OCI-LY1 (cell line): ENCODE measurements at regions not wholly inside any gene's neighbourhood (a gene's known extent, or its start where the extent isn't known, plus 50 kb on each side); places are given as distances from the start of the nearest gene placed in this dataset.

Experiments
- H2AFZ ChIP-seq: fragments of 200-600 bp; sonication (generic), shearing (Covaris generic); 2 replicates; pipeline ENCODE4 v1.6.0; 2014; ENCODE audit warnings: antibody characterized with exemption, mild to moderate bottlenecking, low read length
- H3F3A ChIP-seq: fragments of 200-600 bp; sonication (generic), shearing (Covaris generic); 2 replicates; pipeline ENCODE4 v1.6.0; 2014; ENCODE audit warnings: mild to moderate bottlenecking, antibody characterized with exemption, low read length, moderate library complexity; ENCODE audit not compliant: insufficient read depth
- H3K27ac ChIP-seq: fragments of 200-600 bp; sonication (generic); 2 replicates; pipeline ENCODE4 v1.5.1; 2014; ENCODE audit warnings: low read length, mixed run types, mild to moderate bottlenecking, low read depth; ENCODE audit not compliant: poor library complexity, severe bottlenecking
- H3K27me3 ChIP-seq: fragments of 200-600 bp; sonication (generic); 2 replicates; pipeline ENCODE4 v1.6.0; 2014; ENCODE audit warnings: antibody characterized with exemption, mild to moderate bottlenecking, low read length, moderate library complexity; ENCODE audit not compliant: insufficient read depth
- H3K36me3 ChIP-seq: fragments of 200-600 bp; sonication (generic); 2 replicates; pipeline ENCODE4 v1.6.1; 2014; ENCODE audit warnings: mild to moderate bottlenecking, antibody characterized with exemption, low read length, moderate library complexity, mixed read lengths; ENCODE audit not compliant: insufficient read depth
- H3K4me1 ChIP-seq: fragments of 200-600 bp; sonication (generic); 2 replicates; pipeline ENCODE4 v1.5.1; 2014; ENCODE audit warnings: mild to moderate bottlenecking, low read length, moderate library complexity; ENCODE audit not compliant: insufficient read depth, severe bottlenecking
- H3K4me2 ChIP-seq: fragments of 200-600 bp; sonication (generic), shearing (Covaris generic); 2 replicates; pipeline ENCODE4 v1.6.1; 2014; ENCODE audit warnings: low read length
- H3K4me3 ChIP-seq: fragments of 200-600 bp; sonication (generic); 2 replicates; pipeline ENCODE4 v1.5.1; 2014; ENCODE audit warnings: low read length, low read depth, mild to moderate bottlenecking, mixed read lengths; ENCODE audit not compliant: poor library complexity, severe bottlenecking
- H3K79me2 ChIP-seq: fragments of 200-600 bp; shearing (Covaris generic); 2 replicates; pipeline ENCODE4 v1.6.1; 2016; ENCODE audit warnings: mixed run types, low read length, mixed read lengths; ENCODE audit not compliant: insufficient read depth
- H3K9ac ChIP-seq: fragments of 200-600 bp; sonication (generic), shearing (Covaris generic); 2 replicates; pipeline ENCODE4 v1.6.1; 2014; ENCODE audit warnings: mild to moderate bottlenecking, low read length, mixed read lengths
- H3K9me2 ChIP-seq: fragments of 200-600 bp; sonication (generic), shearing (Covaris generic); 2 replicates; pipeline ENCODE4 v1.6.1; 2014; ENCODE audit warnings: low read depth, mild to moderate bottlenecking, low read length, mixed read lengths
- H3K9me3 ChIP-seq: fragments of 200-600 bp; shearing (Covaris generic); 2 replicates; pipeline ENCODE4 v1.6.1; 2014; ENCODE audit warnings: low read length, mixed read lengths
- H4K20me1 ChIP-seq: fragments of 200-600 bp; sonication (generic), shearing (Covaris generic); 2 replicates; pipeline ENCODE4 v1.6.0; 2016; ENCODE audit warnings: mild to moderate bottlenecking, low read length; ENCODE audit not compliant: insufficient read depth
- CTCF ChIP-seq: fragments of 200-600 bp; sonication (generic), shearing (Covaris generic); IDR thresholded peaks from 2 replicates; pipeline ENCODE4 v1.5.1; 2017; ENCODE audit warnings: mild to moderate bottlenecking, antibody characterized with exemption, low read length, moderate library complexity, mixed read lengths
- EZH2 ChIP-seq: fragments of 200-600 bp; sonication (generic), shearing (Covaris generic); IDR thresholded peaks from 2 replicates; pipeline ENCODE4 v1.8.0; 2017; ENCODE audit warnings: borderline replicate concordance, mixed run types, mild to moderate bottlenecking, antibody characterized with exemption, low read length, moderate library complexity, mixed read lengths

GRCh38 chr7:67675971-67676370, 679.3 kb downstream of the TYW1 start:
- Histone ChIP-seq H2AFZ (no peak overlapping the region), H3K36me3 (no peaks in the 10 kb centered on the region), H3K4me3 (no peak overlapping the region), H3K9me3 (peaks cover 11% of the 10 kb centered on the region), H3K27me3 (no peaks in the 10 kb centered on the region), H3K4me1 (no peaks in the 10 kb centered on the region), H3K79me2 (no peaks in the 10 kb centered on the region), H4K20me1 (no peaks in the 10 kb centered on the region), H3F3A (no peaks in the 10 kb centered on the region), H3K9me2 (no peaks in the 10 kb centered on the region), H3K27ac (no peak overlapping the region), H3K9ac (no peak overlapping the region), H3K4me2 (no peak overlapping the region)
- TF ChIP-seq CTCF (no peak), EZH2 (no peak)

- Histone ChIP-seq H3K4me1 (no peaks in the 10 kb centered on the region), H3K4me2 (no peak overlapping the region), H4K20me1 (no peaks in the 10 kb centered on the region), H3K36me3 (no peaks in the 10 kb centered on the region), H3F3A (no peaks in the 10 kb centered on the region), H3K9me2 (no peaks in the 10 kb centered on the region), H3K9me3 (peaks cover 4% of the 10 kb centered on the region; the same call in 1 of the 2 replicates), H3K79me2 (no peaks in the 10 kb centered on the region), H3K9ac (no peak overlapping the region), H3K27me3 (no peaks in the 10 kb centered on the region), H3K27ac (no peak overlapping the region), H2AFZ (no peak overlapping the region), H3K4me3 (no peak overlapping the region)
- no peak for TF ChIP-seq EZH2
- no peak for TF ChIP-seq CTCF
Measured at GRCh38 chr7:67678419-67678818, 681.8 kb downstream of the TYW1 start.

GRCh38 chr7:67683628-67684027, 687.0 kb downstream of the TYW1 start:
- no peaks in the 10 kb centered on the region for H4K20me1 ChIP-seq
- no peak overlapping the region for H3K4me2 ChIP-seq
- H3K4me3 ChIP-seq: no peak overlapping the region
- no peak overlapping the region for H3K27ac ChIP-seq
- no peaks in the 10 kb centered on the region for H3K36me3 ChIP-seq
- no peaks in the 10 kb centered on the region for H3K9me3 ChIP-seq
- no peaks in the 10 kb centered on the region for H3F3A ChIP-seq
- H3K27me3 ChIP-seq: no peaks in the 10 kb centered on the region
- H3K9me2 ChIP-seq: no peaks in the 10 kb centered on the region
- H3K79me2 ChIP-seq: no peaks in the 10 kb centered on the region
- TF ChIP-seq CTCF: no peak
- no peaks in the 10 kb centered on the region for H3K4me1 ChIP-seq
- no peak overlapping the region for H2AFZ ChIP-seq
- H3K9ac ChIP-seq: no peak overlapping the region
